ENCODE measurements at regions not wholly inside any gene's neighbourhood (a gene's known extent, or its start where the extent isn't known, plus 50 kb on each side); places are given as distances from the start of the nearest gene placed in this dataset.

DNA sequence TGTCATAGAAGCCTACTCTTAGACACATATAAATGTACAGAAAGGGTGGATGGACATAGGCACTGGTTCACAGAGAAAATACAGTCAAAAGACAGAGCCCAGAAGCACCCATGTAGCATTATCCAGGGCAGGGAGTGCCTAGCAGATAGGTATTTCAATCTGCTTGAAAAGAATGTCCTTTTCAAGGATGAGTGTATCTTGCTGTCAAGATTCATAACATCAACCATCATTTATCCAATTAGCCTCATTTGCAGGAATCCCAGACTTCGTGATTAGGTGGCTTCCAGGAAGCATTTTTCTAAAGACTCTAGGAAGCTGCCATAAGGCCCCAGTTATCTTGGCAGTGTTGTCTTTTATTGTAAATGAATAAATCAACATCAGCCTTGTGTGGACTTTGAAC lies 55.6 kb downstream of the SCN11A start:
- Mint-ChIP-seq H3K27ac (no peak overlapping the region), H3K4me3 (no peak overlapping the region), H3K4me1 (peaks cover 8% of the 10 kb centered on the region), H3K9me3 (no peaks in the 10 kb centered on the region), H3K36me3 (no peaks in the 10 kb centered on the region), H3K27me3 (ENCODE audit: low read depth) (no peaks in the 10 kb centered on the region)
- no peak for TF ChIP-seq CBFB (CRISPR knock-in tag; IDR thresholded peaks at IDR 0.05; ENCODE audit: low read depth)
- TF ChIP-seq TEAD4 (CRISPR knock-in tag; IDR thresholded peaks at IDR 0.05) = no peak
- TF ChIP-seq, protein P1, sequence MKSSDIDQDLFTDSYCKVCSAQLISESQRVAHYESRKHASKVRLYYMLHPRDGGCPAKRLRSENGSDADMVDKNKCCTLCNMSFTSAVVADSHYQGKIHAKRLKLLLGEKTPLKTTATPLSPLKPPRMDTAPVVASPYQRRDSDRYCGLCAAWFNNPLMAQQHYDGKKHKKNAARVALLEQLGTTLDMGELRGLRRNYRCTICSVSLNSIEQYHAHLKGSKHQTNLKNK (CRISPR knock-in tag; IDR thresholded peaks at IDR 0.05) = no peak
- no peak for TF ChIP-seq ZNF263 (CRISPR knock-in tag; IDR thresholded peaks at IDR 0.05; ENCODE audit: low read depth)
- no peak for TF ChIP-seq SMAD4 (CRISPR knock-in tag; IDR thresholded peaks at IDR 0.05)
- TF ChIP-seq TEAD1 (CRISPR knock-in tag; IDR thresholded peaks at IDR 0.05) = no peak
- TF ChIP-seq FOXJ3 (CRISPR knock-in tag; IDR thresholded peaks at IDR 0.05; ENCODE audit: borderline replicate concordance) = no peak
- TF ChIP-seq, protein P2, sequence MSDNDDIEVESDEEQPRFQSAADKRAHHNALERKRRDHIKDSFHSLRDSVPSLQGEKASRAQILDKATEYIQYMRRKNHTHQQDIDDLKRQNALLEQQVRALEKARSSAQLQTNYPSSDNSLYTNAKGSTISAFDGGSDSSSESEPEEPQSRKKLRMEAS (CRISPR knock-in tag; IDR thresholded peaks at IDR 0.05) = no peak
- TF ChIP-seq KAT7 (CRISPR knock-in tag; IDR thresholded peaks at IDR 0.05; ENCODE audit: borderline replicate concordance) = no peak
- no peak for TF ChIP-seq ETV6 (CRISPR knock-in tag; IDR thresholded peaks at IDR 0.05)
- ChIA-PET CTCF (interaction anchor here (0.6 to 1.9 kb wide), 2 partner anchors 258 to 808 kb away, joined by 3 to 5 read pairs; no protein-coding TSS in a partner anchor), POLR2A (no interaction called here)
- no peak for DNase-seq (ENCODE audit: low spot score)
- ATAC-seq = no peak

DNA sequence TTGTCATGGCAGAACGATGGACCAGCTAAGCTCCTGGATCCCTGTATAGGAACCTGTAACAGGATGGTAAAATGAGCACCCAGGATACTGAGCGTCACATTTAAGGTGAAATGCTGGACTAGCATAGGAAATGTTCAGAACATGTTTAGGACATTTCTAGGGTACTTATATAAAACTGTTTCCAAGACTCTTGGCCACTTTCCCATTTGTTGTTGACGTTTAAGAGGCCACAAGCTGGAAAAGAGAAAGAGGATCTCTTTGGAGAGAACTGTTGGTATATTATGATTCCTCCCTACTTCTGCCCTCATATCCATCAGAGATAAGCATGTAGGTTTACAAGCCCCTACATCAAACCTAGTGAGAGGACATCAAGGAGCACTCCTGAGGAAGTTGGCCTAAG lies 57.5 kb downstream of the SCN11A start:
- Mint-ChIP-seq H3K27ac (no peak overlapping the region), H3K9me3 (no peaks in the 10 kb centered on the region), H3K4me3 (no peak overlapping the region), H3K4me1 (peaks cover 12% of the 10 kb centered on the region), H3K36me3 (no peaks in the 10 kb centered on the region), H3K27me3 (ENCODE audit: low read depth) (no peaks in the 10 kb centered on the region)
- no peak for DNase-seq (ENCODE audit: low spot score)
- ATAC-seq = no peak
- POLR2A ChIA-PET = no interaction called here
- CTCF ChIA-PET = interaction anchor here (1.7 kb wide), 1 partner anchor 33 kb away, joined by 6 read pairs; no protein-coding TSS in a partner anchor
- TF ChIP-seq, protein P3, sequence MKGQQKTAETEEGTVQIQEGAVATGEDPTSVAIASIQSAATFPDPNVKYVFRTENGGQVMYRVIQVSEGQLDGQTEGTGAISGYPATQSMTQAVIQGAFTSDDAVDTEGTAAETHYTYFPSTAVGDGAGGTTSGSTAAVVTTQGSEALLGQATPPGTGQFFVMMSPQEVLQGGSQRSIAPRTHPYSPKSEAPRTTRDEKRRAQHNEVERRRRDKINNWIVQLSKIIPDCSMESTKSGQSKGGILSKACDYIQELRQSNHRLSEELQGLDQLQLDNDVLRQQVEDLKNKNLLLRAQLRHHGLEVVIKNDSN (CRISPR knock-in tag; IDR thresholded peaks at IDR 0.05) = no peak
- TF ChIP-seq, protein P4, sequence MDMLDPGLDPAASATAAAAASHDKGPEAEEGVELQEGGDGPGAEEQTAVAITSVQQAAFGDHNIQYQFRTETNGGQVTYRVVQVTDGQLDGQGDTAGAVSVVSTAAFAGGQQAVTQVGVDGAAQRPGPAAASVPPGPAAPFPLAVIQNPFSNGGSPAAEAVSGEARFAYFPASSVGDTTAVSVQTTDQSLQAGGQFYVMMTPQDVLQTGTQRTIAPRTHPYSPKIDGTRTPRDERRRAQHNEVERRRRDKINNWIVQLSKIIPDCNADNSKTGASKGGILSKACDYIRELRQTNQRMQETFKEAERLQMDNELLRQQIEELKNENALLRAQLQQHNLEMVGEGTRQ (CRISPR knock-in tag; IDR thresholded peaks at IDR 0.05) = no peak
- TF ChIP-seq, protein P5, sequence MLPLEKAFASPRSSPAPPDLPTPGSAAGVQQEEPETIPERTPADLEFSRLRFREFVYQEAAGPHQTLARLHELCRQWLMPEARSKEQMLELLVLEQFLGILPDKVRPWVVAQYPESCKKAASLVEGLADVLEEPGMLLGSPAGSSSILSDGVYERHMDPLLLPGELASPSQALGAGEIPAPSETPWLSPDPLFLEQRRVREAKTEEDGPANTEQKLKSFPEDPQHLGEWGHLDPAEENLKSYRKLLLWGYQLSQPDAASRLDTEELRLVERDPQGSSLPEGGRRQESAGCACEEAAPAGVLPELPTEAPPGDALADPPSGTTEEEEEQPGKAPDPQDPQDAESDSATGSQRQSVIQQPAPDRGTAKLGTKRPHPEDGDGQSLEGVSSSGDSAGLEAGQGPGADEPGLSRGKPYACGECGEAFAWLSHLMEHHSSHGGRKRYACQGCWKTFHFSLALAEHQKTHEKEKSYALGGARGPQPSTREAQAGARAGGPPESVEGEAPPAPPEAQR (CRISPR knock-in tag; IDR thresholded peaks at IDR 0.05) = no peak
- TF ChIP-seq TEAD4 (CRISPR knock-in tag; IDR thresholded peaks at IDR 0.05) (no peak), TP53 (CRISPR knock-in tag; IDR thresholded peaks at IDR 0.05) (no peak), MXD4 (CRISPR knock-in tag; IDR thresholded peaks at IDR 0.05; ENCODE audit: borderline replicate concordance) (no peak), NR3C1 (CRISPR knock-in tag; conservative IDR thresholded peaks at IDR 0.05; ENCODE audit: low read depth) (no peak), SP1 (CRISPR knock-in tag; conservative IDR thresholded peaks at IDR 0.05) (no peak), PRRX2 (CRISPR knock-in tag; IDR thresholded peaks at IDR 0.05) (no peak), ZBTB21 (CRISPR knock-in tag; IDR thresholded peaks at IDR 0.05; ENCODE audit: borderline replicate concordance) (no peak), GRHL2 (CRISPR knock-in tag; IDR thresholded peaks at IDR 0.05; ENCODE audit: insufficient replicate concordance, severe bottlenecking) (no peak), ESRRA (CRISPR knock-in tag; IDR thresholded peaks at IDR 0.05; ENCODE audit: borderline replicate concordance) (no peak)
- TF ChIP-seq, protein P6, sequence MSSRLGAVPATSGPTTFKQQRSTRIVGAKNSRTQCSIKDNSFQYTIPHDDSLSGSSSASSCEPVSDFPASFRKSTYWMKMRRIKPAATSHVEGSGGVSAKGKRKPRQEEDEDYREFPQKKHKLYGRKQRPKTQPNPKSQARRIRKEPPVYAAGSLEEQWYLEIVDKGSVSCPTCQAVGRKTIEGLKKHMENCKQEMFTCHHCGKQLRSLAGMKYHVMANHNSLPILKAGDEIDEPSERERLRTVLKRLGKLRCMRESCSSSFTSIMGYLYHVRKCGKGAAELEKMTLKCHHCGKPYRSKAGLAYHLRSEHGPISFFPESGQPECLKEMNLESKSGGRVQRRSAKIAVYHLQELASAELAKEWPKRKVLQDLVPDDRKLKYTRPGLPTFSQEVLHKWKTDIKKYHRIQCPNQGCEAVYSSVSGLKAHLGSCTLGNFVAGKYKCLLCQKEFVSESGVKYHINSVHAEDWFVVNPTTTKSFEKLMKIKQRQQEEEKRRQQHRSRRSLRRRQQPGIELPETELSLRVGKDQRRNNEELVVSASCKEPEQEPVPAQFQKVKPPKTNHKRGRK (CRISPR knock-in tag; IDR thresholded peaks at IDR 0.05; ENCODE audit: borderline replicate concordance) = no peak
- TF ChIP-seq, protein P1 (CRISPR knock-in tag; IDR thresholded peaks at IDR 0.05) = no peak
- TF ChIP-seq, protein P7, sequence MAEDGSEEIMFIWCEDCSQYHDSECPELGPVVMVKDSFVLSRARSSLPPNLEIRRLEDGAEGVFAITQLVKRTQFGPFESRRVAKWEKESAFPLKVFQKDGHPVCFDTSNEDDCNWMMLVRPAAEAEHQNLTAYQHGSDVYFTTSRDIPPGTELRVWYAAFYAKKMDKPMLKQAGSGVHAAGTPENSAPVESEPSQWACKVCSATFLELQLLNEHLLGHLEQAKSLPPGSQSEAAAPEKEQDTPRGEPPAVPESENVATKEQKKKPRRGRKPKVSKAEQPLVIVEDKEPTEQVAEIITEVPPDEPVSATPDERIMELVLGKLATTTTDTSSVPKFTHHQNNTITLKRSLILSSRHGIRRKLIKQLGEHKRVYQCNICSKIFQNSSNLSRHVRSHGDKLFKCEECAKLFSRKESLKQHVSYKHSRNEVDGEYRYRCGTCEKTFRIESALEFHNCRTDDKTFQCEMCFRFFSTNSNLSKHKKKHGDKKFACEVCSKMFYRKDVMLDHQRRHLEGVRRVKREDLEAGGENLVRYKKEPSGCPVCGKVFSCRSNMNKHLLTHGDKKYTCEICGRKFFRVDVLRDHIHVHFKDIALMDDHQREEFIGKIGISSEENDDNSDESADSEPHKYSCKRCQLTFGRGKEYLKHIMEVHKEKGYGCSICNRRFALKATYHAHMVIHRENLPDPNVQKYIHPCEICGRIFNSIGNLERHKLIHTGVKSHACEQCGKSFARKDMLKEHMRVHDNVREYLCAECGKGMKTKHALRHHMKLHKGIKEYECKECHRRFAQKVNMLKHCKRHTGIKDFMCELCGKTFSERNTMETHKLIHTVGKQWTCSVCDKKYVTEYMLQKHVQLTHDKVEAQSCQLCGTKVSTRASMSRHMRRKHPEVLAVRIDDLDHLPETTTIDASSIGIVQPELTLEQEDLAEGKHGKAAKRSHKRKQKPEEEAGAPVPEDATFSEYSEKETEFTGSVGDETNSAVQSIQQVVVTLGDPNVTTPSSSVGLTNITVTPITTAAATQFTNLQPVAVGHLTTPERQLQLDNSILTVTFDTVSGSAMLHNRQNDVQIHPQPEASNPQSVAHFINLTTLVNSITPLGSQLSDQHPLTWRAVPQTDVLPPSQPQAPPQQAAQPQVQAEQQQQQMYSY (CRISPR knock-in tag; IDR thresholded peaks at IDR 0.05) = no peak
- TF ChIP-seq, protein P8, sequence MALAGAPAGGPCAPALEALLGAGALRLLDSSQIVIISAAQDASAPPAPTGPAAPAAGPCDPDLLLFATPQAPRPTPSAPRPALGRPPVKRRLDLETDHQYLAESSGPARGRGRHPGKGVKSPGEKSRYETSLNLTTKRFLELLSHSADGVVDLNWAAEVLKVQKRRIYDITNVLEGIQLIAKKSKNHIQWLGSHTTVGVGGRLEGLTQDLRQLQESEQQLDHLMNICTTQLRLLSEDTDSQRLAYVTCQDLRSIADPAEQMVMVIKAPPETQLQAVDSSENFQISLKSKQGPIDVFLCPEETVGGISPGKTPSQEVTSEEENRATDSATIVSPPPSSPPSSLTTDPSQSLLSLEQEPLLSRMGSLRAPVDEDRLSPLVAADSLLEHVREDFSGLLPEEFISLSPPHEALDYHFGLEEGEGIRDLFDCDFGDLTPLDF (CRISPR knock-in tag; IDR thresholded peaks at IDR 0.05) = no peak

Data from WTC11 (cell line).